ENCODE measurements at regions not wholly inside any gene's neighbourhood (a gene's known extent, or its start where the extent isn't known, plus 50 kb on each side); places are given as distances from the start of the nearest gene placed in this dataset.

DNA sequence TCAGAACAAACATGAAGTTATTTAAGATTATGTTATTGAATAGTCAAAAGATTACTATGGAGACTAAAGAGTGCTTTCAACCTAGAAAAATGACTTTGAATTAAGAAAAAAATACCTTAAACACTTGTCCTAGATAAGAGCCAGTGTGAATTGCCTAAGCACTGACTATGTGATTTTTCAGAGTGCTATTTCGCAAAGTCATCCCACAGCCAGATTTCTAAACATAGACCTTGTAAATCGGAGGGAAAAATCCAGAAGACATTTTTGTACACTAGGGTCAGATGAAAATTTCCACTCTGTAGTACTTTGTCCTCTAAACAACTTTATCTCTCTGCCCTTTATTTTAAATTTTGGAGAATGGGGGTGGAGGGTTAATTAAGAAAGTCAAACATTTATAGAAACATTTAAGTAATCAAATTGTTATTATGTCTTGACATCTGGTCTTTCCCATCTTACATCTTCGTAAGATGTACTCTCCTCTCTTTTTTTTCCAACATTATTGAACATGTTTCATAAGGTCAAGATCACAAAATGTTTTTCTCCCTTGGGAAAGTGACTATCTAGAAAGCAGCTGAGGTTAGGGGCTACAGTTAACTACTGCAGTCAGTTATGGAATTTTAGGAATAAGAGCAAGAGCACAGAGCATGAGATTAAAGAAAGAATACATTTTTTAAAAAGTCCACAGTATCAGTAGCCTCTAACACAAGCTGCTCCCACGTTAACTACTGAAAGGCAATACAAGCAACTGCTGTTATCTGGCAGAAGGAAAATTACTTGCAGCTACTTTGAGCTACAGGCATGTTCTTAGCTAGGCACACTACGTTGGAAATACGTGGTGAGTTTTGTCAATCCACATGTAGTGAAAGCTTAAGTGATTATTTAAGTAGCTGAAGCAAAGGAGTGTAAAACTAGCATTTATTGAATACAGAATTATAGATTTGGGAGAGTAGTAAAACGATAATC is 648.5 kb downstream of the HTR1B start:
- POLR2A ChIA-PET: no interaction called here
- no TSS peak for BruUV-seq (replicated peaks)
- Histone ChIP-seq H3K27me3 (ENCODE audit: insufficient read depth, low read length) (no peaks in the 10 kb centered on the region), H3K4me2 (ENCODE audit: low read length) (no peak overlapping the region), H4K20me1 (ENCODE audit: insufficient read depth) (no peaks in the 10 kb centered on the region), H2AFZ (ENCODE audit: low read depth, low read length, poor library complexity, severe bottlenecking) (no peak overlapping the region), H3K4me1 (ENCODE audit: control insufficient read depth in 1 of 2, insufficient read depth in 2 of 2, low read length in 2 of 2) (no peaks in the 10 kb centered on the region), H3K4me3 (replicated peaks in 1 of 2; ENCODE audit: low read depth in 1 of 2, low read length in 2 of 2) (no peak overlapping the region), H3K9ac (ENCODE audit: low read length) (no peak overlapping the region), H3K9me3 (ENCODE audit: control insufficient read depth in 1 of 2, insufficient read depth in 1 of 2, low read depth in 1 of 2, low read length in 2 of 2) (no peaks in the 10 kb centered on the region), H3K27ac (ENCODE audit: low read depth, low read length) (no peak overlapping the region), H3K79me2 (ENCODE audit: insufficient read depth, low read length) (no peaks in the 10 kb centered on the region), H3K9me2 (ENCODE audit: insufficient read depth) (no peaks in the 10 kb centered on the region), H3K36me3 (ENCODE audit: control insufficient read depth in 1 of 2, insufficient read depth in 2 of 2, low read length in 2 of 2) (no peaks in the 10 kb centered on the region)
- RAD21 ChIA-PET (ENCODE audit: low non-redundant PET in 1 of 2, low total read pairs in 2 of 2, uncharacterized antibody in 2 of 2, unreplicated experiment in 2 of 2): no interaction called here
- CTCF ChIA-PET: no interaction called here
- intact Hi-C loops (cut with micrococcal nuclease): no loop called here
- DNase-seq (ENCODE audit: low read depth, low spot score) (no peak), ATAC-seq (no peak)
- TF ChIP-seq YY1 (IDR thresholded peaks at IDR 0.05; ENCODE audit: extremely low read depth, insufficient replicate concordance, low read depth, low read length): no peak
- no peak for TF ChIP-seq EZH2phosphoT487 (IDR thresholded peaks at IDR 0.05; ENCODE audit: borderline replicate concordance)
- TF ChIP-seq SIN3A (IDR thresholded peaks at IDR 0.05; ENCODE audit: low read depth): no peak
- TF ChIP-seq POLR2AphosphoS5 (IDR thresholded peaks at IDR 0.05; ENCODE audit: low read depth, low read length): no peak
- TF ChIP-seq, protein P1, sequence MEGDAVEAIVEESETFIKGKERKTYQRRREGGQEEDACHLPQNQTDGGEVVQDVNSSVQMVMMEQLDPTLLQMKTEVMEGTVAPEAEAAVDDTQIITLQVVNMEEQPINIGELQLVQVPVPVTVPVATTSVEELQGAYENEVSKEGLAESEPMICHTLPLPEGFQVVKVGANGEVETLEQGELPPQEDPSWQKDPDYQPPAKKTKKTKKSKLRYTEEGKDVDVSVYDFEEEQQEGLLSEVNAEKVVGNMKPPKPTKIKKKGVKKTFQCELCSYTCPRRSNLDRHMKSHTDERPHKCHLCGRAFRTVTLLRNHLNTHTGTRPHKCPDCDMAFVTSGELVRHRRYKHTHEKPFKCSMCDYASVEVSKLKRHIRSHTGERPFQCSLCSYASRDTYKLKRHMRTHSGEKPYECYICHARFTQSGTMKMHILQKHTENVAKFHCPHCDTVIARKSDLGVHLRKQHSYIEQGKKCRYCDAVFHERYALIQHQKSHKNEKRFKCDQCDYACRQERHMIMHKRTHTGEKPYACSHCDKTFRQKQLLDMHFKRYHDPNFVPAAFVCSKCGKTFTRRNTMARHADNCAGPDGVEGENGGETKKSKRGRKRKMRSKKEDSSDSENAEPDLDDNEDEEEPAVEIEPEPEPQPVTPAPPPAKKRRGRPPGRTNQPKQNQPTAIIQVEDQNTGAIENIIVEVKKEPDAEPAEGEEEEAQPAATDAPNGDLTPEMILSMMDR (IDR thresholded peaks at IDR 0.05 in 2 of 3, conservative IDR thresholded peaks at IDR 0.05 in 1 of 3; ENCODE audit: borderline replicate concordance in 1 of 3, insufficient read depth in 1 of 3, low read depth in 2 of 3, low read length in 2 of 3): no peak
- no peak for TF ChIP-seq RAD21 (IDR thresholded peaks at IDR 0.05; ENCODE audit: low read depth)
- TF ChIP-seq ELF1 (IDR thresholded peaks at IDR 0.05; ENCODE audit: borderline replicate concordance, low read depth): no peak
- TF ChIP-seq POLR2A (IDR thresholded peaks at IDR 0.05; ENCODE audit: borderline replicate concordance, extremely low read depth, insufficient read depth, insufficient read length): no peak
- TF ChIP-seq, protein P2, sequence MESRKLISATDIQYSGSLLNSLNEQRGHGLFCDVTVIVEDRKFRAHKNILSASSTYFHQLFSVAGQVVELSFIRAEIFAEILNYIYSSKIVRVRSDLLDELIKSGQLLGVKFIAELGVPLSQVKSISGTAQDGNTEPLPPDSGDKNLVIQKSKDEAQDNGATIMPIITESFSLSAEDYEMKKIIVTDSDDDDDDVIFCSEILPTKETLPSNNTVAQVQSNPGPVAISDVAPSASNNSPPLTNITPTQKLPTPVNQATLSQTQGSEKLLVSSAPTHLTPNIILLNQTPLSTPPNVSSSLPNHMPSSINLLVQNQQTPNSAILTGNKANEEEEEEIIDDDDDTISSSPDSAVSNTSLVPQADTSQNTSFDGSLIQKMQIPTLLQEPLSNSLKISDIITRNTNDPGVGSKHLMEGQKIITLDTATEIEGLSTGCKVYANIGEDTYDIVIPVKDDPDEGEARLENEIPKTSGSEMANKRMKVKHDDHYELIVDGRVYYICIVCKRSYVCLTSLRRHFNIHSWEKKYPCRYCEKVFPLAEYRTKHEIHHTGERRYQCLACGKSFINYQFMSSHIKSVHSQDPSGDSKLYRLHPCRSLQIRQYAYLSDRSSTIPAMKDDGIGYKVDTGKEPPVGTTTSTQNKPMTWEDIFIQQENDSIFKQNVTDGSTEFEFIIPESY (IDR thresholded peaks at IDR 0.05; ENCODE audit: extremely low read depth, insufficient replicate concordance, low read length): no peak
- TF ChIP-seq JUND (IDR thresholded peaks at IDR 0.05): no peak
- no peak for TF ChIP-seq FOSL1 (IDR thresholded peaks at IDR 0.05; ENCODE audit: low read depth)
- TF ChIP-seq ZNF274 (IDR thresholded peaks at IDR 0.05; ENCODE audit: low read depth, low read length): no peak
- TF ChIP-seq CEBPB (IDR thresholded peaks at IDR 0.05; ENCODE audit: low read depth): no peak
- TF ChIP-seq SP1 (IDR thresholded peaks at IDR 0.05; ENCODE audit: low read depth): no peak
- TF ChIP-seq EZH2 (IDR thresholded peaks at IDR 0.05): no peak
